ENCODE measurements at regions not wholly inside any gene's neighbourhood (a gene's known extent, or its start where the extent isn't known, plus 50 kb on each side); places are given as distances from the start of the nearest gene placed in this dataset.

- no peak for DNase-seq
Observed at GRCh38 chr7:159269745-159270144, 125.1 kb upstream of the VIPR2 start.

GRCh38 chr7:159263430-159263829, 118.8 kb upstream of the VIPR2 start:
- DNase-seq = no peak

- DNase-seq = no peak
Observed at GRCh38 chr7:159253657-159254056, 109.0 kb upstream of the VIPR2 start.

GRCh38 chr7:159250471-159250870, 105.8 kb upstream of the VIPR2 start:
- DNase-seq = no peak

GRCh38 chr7:159249671-159250070, 105.0 kb upstream of the VIPR2 start:
- DNase-seq = no peak

GRCh38 chr7:159247910-159248309, 103.2 kb upstream of the VIPR2 start:
- no peak for DNase-seq

- DNase-seq = no peak
Observed at GRCh38 chr7:159246702-159247480, 102.2 kb upstream of the VIPR2 start.

GRCh38 chr7:159240962-159241361, 96.3 kb upstream of the VIPR2 start:
- DNase-seq = no peak

GRCh38 chr7:159239028-159239427, 94.4 kb upstream of the VIPR2 start:
- no peak for DNase-seq

GRCh38 chr7:159238541-159238940, 93.9 kb upstream of the VIPR2 start:
- no peak for DNase-seq

- no peak for DNase-seq
Observed at GRCh38 chr7:159237022-159237653, 92.5 kb upstream of the VIPR2 start.

- DNase-seq = no peak
Observed at GRCh38 chr7:159231017-159231416, 86.3 kb upstream of the VIPR2 start.

GRCh38 chr7:159229683-159230475, 85.2 kb upstream of the VIPR2 start:
- DNase-seq = peak in 1 of 58 donors; percentile 14

- peak in 1 of 58 donors; percentile 23 for DNase-seq
Observed at GRCh38 chr7:159227433-159227832, 82.8 kb upstream of the VIPR2 start.

GRCh38 chr7:159226011-159226702, 81.5 kb upstream of the VIPR2 start:
- DNase-seq = no peak

GRCh38 chr7:159218607-159219006, 73.9 kb upstream of the VIPR2 start:
- no peak for DNase-seq

GRCh38 chr7:159218170-159218569, 73.5 kb upstream of the VIPR2 start:
- DNase-seq = no peak

- DNase-seq = no peak
Observed at GRCh38 chr7:159215076-159215475, 70.4 kb upstream of the VIPR2 start.

- DNase-seq = no peak
Observed at GRCh38 chr7:159213253-159213652, 68.6 kb upstream of the VIPR2 start.

- DNase-seq = no peak
Observed at GRCh38 chr7:159212226-159212625, 67.6 kb upstream of the VIPR2 start.

- DNase-seq = peak in 41 of 58 donors; percentile 9 to 72 (median 44)
Observed at GRCh38 chr7:159211540-159212182, 67.0 kb upstream of the VIPR2 start.

Data from anterior cingulate cortex (tissue), 58 donors.